ENCODE measurements at regions not wholly inside any gene's neighbourhood (a gene's known extent, or its start where the extent isn't known, plus 50 kb on each side); places are given as distances from the start of the nearest gene placed in this dataset.

- TF ChIP-seq CTCF (IDR thresholded peaks at IDR 0.05): no peak
- TF ChIP-seq USF2 (CRISPR knock-in tag; IDR thresholded peaks at IDR 0.05): no peak
- no peak for TF ChIP-seq FOXK1 (CRISPR knock-in tag; IDR thresholded peaks at IDR 0.05)
- no peak for TF ChIP-seq USF1 (CRISPR knock-in tag; IDR thresholded peaks at IDR 0.05)
- TF ChIP-seq FOXJ3 (CRISPR knock-in tag; IDR thresholded peaks at IDR 0.05; ENCODE audit: borderline replicate concordance): no peak
These were observed 57.6 kb upstream of the SIM2 start for GRCh38 chr21:36641346-36641745.

Data from WTC11 (cell line).